ENCODE measurements at regions not wholly inside any gene's neighbourhood (a gene's known extent, or its start where the extent isn't known, plus 50 kb on each side); places are given as distances from the start of the nearest gene placed in this dataset.

DNA sequence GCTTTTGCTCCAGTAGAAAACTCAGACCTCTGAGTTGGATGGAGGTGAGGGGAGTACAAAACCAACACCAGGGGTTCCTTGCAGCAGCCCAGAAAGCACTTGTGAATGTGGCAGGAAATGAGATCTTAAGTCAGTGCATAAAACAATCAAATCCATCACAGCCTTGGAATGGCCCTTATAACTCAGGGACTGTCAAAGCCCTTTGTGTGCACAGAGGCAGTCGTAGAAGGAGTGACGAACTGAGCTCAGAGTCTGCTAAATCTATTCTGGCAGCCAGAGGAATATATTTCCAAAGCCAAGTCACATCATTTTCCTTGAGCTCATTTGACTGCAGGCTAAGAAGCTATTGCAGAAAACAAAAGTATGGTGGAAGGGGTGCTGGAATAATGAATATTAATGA, 676.6 kb downstream of the DHX35 start:
- Histone ChIP-seq H3K4me2 (replicated peaks; ENCODE audit: extremely low read depth, low read length, poor library complexity, severe bottlenecking) (no peak overlapping the region), H3K9ac (ENCODE audit: insufficient read depth, low read length, poor library complexity, severe bottlenecking) (no peak overlapping the region), H3K4me1 (ENCODE audit: control insufficient read depth in 1 of 2, insufficient read depth in 2 of 2, low read length in 2 of 2) (no peaks in the 10 kb centered on the region), H3K9me3 (replicated peaks in 1 of 2; ENCODE audit: control insufficient read depth in 1 of 2, insufficient read depth in 1 of 2, low read length in 2 of 2) (no peaks in the 10 kb centered on the region), H3K4me3 (replicated peaks in 1 of 3; ENCODE audit: low read depth in 2 of 3, low read length in 3 of 3) (no peak overlapping the region), H3K36me3 (replicated peaks in 1 of 2; ENCODE audit: control insufficient read depth in 1 of 2, insufficient read depth in 2 of 2, low read length in 2 of 2) (no peaks in the 10 kb centered on the region), H2AFZ (ENCODE audit: insufficient read depth, low read depth, low read length, poor library complexity, severe bottlenecking) (no peak overlapping the region), H4K20me1 (ENCODE audit: insufficient read depth, low read length) (no peaks in the 10 kb centered on the region), H3K27ac (ENCODE audit: low read depth in 1 of 2, low read length in 2 of 2) (no peak overlapping the region), H3K27me3 (ENCODE audit: control insufficient read depth in 2 of 2, insufficient read depth in 2 of 2, low read length in 2 of 2) (no peaks in the 10 kb centered on the region), H3K79me2 (ENCODE audit: insufficient read depth, low read length) (no peaks in the 10 kb centered on the region)
- H3K27ac Mint-ChIP-seq, result no peak overlapping the region
- 0% methylated on average over 2 of the region's 2 CpGs for WGBS (ENCODE audit: insufficient coverage)
- no peaks in the 10 kb centered on the region for H3K4me1 Mint-ChIP-seq
- peaks cover 0 to 12% (median 3%) of the 10 kb centered on the region in 7 donors for H3K9me3 Mint-ChIP-seq
- intact Hi-C loops (cut with micrococcal nuclease), result no loop called here
- no peak for DNase-seq
- H3K36me3 Mint-ChIP-seq, result no peaks in the 10 kb centered on the region
- peaks cover 0 to 2% (median 1%) of the 10 kb centered on the region in 3 donors for H3K27me3 Mint-ChIP-seq (ENCODE audit: low read depth in 3 of 3)
- H3K4me3 Mint-ChIP-seq, result no peak overlapping the region
- TF ChIP-seq CTCF (IDR thresholded peaks at IDR 0.05), result no peak

- intact Hi-C loops (cut with micrococcal nuclease), result no loop called here
- Histone ChIP-seq H3K27ac (ENCODE audit: low read depth in 1 of 2, low read length in 2 of 2) (no peak overlapping the region), H3K4me1 (ENCODE audit: control insufficient read depth in 1 of 2, insufficient read depth in 2 of 2, low read length in 2 of 2) (no peaks in the 10 kb centered on the region), H3K4me3 (replicated peaks in 1 of 3; ENCODE audit: low read depth in 2 of 3, low read length in 3 of 3) (no peak overlapping the region), H4K20me1 (ENCODE audit: insufficient read depth, low read length) (no peaks in the 10 kb centered on the region), H3K79me2 (ENCODE audit: insufficient read depth, low read length) (no peaks in the 10 kb centered on the region), H3K4me2 (replicated peaks; ENCODE audit: extremely low read depth, low read length, poor library complexity, severe bottlenecking) (no peak overlapping the region), H3K9me3 (replicated peaks in 1 of 2; ENCODE audit: control insufficient read depth in 1 of 2, insufficient read depth in 1 of 2, low read length in 2 of 2) (no peaks in the 10 kb centered on the region), H3K36me3 (replicated peaks in 1 of 2; ENCODE audit: control insufficient read depth in 1 of 2, insufficient read depth in 2 of 2, low read length in 2 of 2) (no peaks in the 10 kb centered on the region), H3K9ac (ENCODE audit: insufficient read depth, low read length, poor library complexity, severe bottlenecking) (no peak overlapping the region), H3K27me3 (ENCODE audit: control insufficient read depth in 2 of 2, insufficient read depth in 2 of 2, low read length in 2 of 2) (no peaks in the 10 kb centered on the region), H2AFZ (ENCODE audit: insufficient read depth, low read depth, low read length, poor library complexity, severe bottlenecking) (no peak overlapping the region)
- Mint-ChIP-seq H3K36me3 (no peaks in the 10 kb centered on the region), H3K27ac (no peak overlapping the region), H3K27me3 (ENCODE audit: low read depth in 3 of 3) (peaks cover 0 to 4% (median 3%) of the 10 kb centered on the region in 3 donors), H3K4me3 (no peak overlapping the region), H3K9me3 (peaks cover 0 to 7% (median 2%) of the 10 kb centered on the region in 7 donors), H3K4me1 (no peaks in the 10 kb centered on the region)
- TF ChIP-seq CTCF (IDR thresholded peaks at IDR 0.05), result no peak
- no peak for DNase-seq
- WGBS (ENCODE audit: insufficient coverage), result 76% methylated on average over 7 of the region's 7 CpGs
Measured at GRCh38 chr20:39633689-39634088, 671.5 kb downstream of the DHX35 start.
